DMS53 treated with DMSO at 0.1 percent for 48 hours (cell line): ENCODE measurements at regions not wholly inside any gene's neighbourhood (a gene's known extent, or its start where the extent isn't known, plus 50 kb on each side); places are given as distances from the start of the nearest gene placed in this dataset.
A peak's percentile ranks its signal among the peaks of the same experiment; 100 is the strongest.

Experiments
- DNase-seq: peaks from one replicate; lab custom pipeline; 2025; ENCODE audit not compliant: unreplicated experiment; lab: John Stamatoyannopoulos, UW

DNA sequence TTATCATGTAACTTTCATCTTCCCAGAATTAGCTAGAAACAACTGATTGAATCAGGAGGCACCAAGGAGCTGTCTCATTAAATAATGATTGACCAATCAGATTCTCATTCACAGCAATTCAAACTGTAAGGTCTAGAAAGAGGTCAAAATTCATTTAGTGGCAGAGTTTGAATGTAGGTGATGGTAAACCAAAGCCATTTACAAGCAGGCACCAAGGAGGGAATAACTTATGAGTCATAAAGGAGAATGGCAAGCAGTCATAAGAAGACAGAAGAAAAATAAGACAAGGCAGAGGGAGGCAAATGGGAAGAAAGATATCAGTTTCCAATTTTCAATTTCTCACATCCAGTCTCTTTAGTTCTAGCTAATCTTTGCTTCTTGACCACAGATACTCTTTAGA is 52.9 kb upstream of the DEFB112 start:
- no peak for DNase-seq

DNA sequence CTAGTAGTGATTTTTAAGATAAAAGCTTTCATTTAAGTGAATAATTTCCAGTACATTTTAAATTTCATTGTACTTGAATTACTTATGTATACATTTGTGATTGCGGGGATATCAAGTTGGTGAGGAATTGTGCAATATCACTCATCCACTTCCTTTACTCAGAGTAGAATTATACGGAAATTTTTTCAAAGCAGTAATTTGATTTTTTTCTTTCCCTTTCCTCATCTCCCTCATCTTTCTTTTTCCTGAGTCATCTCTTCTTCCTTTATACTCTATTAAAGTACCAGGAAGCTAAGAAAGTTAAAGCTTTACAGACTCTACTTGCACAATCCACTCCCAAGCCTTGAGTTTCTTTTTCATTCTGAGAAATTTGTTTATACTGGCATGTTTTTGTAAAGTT is 60.9 kb upstream of the DEFB112 start:
- DNase-seq, result no peak

DNA sequence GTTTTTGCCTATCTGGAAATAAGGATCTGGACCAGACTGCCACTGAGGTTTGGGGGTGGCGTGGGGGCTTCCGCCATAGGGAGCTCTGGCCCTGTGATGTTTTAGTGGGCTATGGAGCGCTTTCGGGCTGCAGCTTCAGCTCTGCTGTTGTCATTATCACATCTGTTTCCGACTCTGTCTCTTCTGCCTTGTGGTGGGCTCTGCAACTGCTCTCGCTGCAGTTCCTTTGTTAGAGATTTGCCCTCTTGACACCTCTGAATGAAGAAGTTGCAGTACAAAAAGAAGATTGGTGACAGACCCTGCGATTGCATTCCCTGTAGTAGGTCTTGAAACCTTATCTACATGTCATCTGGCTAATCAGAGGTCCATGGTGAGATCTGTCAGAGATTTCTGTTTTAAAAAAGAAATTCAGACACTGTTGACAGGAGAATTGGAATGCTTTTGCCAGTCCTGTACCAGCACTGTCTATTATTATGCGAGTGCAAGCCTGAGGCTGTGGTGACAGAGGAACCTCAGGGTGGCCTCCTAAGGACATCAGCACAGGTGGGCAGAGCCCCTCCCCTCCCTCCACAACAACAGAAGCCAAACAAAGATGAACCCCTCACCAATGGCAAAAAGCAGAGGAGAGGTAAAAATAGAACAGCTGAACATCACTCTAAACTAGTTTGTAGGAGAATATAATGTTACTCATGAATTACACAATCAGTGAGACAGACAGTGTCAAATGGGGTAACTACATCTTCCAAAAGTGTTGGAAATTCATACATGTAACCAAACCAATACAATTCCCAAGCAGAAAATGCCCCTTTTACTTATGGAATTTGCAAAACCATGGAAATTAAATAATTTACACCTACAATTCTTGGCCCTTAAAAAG is 63.5 kb upstream of the DEFB112 start:
- DNase-seq, result no peak

DNA sequence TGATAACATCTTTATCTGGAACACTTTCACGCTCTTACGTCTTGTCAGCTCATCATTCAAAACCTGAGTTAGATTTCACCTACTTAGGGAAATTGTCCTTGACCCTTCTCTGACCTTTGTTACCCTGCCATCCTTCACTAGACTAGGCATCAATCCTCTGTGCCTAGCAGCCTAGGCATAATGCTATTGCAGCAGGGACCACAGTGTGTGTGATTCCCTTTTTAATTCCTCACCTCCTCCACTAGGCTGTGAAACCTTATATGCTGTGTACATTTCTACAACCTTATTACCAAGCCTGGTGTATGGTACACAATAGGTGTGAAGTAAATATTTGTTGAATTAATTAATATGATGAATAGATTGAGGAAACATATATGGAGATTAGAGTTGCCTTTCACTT is 66.7 kb upstream of the DEFB112 start:
- peak; percentile 95 for DNase-seq

DNA sequence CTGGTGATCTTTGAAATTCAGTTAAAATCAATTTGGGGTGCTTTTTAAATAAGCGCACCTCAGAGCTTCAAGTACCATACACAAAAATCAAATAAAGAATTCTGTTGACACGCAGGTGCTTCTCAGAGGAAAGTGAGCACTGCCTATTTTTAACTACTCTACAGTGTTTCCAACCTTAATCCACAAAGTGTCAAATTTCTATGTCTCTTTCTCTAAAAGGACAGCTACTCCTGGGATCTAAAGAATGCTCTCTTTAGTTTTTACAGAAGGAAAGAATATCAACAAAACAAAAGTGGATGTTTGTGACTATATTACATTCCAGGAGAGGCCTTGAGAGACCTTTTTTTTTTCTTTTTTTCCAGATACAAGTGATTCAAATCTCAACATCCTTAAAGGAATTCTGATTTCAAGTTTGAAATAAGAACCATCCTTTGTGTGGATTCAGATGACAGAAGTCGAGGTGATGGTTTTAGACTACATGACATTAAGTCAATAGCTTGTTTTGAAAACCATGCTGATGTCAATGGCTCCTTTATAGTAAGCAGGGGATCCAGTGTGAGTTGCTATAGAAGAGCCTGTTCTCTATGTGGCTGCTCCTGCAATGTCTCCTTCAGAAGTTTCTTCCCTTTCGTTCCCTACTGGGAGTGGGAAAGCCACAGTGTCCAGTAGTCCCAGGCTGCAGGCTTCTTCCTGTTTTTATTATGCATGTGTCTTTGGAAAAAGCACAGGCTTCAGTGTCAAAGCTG is 67.2 kb upstream of the DEFB112 start:
- peak; percentile 95 for DNase-seq

DNA sequence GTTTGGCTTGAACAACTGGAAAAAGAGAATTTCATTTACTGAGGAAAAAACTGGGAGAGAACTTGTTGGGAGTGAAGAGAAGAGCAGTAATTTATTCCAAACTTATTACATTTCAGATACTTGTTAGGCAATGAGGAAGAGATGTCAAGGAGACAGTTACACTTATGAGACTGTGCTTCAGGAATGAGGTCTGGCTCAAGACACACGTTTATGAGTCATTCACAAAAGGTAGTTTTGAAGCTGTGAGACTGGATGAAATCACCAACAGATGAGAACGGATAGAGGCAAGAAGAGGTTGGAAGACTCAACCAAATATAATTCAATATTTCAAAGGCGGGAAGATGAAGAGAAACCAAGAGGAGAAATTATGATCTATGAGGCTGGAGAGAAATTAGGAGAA is 70.6 kb upstream of the DEFB112 start:
- DNase-seq, result no peak

DNA sequence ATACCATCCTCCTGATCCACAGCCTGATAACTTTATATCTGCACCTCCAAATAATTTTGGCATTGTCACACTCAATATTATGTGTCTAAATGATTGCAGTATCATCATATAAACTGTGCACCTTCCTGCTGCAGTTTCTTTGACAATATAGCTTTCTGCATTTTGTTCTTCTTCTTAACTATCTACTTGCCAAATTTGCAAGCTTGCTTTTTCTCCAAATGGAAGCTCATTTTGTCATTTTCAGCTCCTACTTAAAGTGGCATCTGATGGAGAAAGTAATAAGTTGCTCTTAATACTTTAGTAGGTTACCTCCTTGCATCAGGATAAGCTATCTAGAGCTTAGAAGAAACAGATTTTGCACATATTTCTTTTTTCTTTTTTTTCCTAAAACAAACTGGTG is 74.0 kb upstream of the DEFB112 start:
- DNase-seq, result no peak

DNA sequence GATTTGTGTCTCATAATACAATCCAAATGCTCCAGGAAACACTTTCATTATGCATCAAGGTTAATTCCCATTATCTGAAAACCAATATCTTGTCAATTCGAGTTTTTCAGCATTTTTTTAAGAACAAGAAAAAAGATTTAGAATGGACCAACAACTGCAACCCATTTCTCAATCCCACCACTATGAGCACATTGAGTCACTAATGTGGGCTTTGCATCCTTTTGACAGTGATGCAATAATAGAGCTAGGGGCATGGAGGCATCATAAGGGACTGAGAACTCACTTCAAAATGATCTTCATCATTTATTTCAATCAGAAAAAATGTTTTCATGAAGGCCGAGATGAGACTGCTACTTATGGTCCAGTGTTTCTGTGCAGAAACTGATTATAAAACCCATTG is 74.8 kb upstream of the DEFB112 start:
- DNase-seq, result no peak

DNA sequence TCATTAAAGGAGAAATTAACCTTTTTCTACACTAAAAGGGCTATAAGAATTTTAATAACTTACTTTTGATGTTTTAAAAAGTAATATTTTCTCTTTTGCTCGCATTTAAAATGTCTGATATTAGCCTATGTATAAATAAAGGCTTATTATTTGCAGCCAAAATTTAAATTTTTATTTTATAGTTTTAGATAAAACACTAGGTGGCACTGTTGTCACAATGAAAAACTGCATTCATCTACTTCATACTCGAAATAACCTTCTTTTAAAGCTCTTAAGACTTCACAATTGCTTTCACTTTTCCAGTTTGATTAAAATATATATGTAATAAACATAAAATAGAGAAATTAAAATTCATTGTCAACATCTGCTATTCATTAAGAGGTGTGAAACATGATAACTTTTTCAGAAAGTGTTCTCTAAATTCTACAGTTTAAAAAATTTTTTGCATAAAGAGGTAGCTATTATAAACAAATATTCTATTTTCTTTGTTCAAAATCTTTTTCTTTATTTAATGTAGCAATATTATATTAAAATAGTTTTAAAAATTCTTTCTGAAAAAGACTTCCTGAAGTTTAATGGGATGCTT is 78.8 kb upstream of the DEFB112 start:
- peak; percentile 55 for DNase-seq

DNA sequence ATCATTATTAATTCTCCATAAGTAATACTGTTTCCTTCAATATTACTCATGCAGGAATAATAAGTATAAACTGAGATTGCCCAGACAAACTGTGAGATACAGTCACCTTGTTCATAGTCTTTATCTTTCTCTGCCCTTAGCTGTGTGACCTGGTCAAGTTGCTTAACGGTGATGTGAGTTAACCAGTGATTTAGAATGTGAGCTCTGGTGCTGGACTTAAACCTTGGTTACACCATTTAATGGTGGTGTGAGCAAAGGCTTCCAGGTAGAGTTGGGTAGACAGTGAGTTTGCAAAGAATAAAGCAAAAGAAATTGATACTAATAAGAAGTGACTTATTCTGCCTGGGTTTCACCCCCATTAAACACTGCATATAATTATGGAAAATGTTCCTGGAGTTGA is 86.2 kb upstream of the DEFB112 start:
- DNase-seq, result no peak

DNA sequence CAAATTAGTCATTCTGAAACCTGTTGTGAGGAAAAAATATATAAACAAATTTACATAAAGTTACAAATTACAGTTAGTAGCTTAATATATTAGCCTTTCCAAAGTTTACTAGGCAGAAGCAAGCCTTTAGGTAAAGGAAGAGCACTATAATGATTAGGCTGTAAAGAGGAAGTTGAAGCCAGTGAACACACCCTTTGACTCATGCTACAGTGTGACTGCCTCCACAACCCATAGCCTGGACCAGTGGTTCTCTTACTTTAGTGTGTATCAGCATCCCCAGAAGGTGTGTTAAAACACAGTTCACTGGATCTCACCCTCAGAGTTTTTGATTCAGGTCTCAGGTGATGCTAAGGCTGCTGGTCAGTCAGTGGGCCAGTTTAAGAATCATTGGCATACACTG is 91.4 kb upstream of the DEFB112 start:
- DNase-seq, result no peak

DNA sequence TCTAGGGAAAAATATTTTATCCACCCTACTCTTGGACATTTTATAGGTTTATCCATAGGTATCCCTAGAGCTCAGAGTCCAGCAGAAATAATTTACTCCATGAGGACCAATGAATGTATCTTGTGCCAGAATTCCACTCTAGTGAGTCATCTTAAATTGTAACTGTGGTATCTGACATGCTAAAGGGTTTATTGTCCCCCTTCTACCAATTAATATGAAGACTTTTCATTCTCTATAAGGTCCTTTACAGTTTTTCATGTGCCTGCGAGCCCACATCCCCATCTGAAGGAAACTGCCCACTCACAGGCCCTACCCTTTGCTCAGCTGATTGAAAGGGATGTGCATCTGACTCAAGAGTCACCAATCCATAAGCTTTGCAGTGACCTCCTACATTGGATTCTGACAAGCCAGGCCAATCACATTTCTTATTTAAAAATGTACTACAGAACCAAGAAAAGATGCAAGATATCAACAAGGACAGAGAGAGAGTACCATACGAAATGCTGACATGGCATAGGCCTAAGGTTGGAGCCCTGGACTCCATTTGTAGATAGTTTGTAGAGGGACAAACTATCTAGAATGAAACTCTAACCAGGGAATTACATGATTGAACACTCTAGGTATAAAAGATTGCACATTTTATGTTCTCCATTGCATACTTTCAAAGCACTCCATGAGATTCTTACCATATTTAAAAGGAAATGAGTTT is 93.4 kb upstream of the DEFB112 start:
- DNase-seq, result no peak

DNA sequence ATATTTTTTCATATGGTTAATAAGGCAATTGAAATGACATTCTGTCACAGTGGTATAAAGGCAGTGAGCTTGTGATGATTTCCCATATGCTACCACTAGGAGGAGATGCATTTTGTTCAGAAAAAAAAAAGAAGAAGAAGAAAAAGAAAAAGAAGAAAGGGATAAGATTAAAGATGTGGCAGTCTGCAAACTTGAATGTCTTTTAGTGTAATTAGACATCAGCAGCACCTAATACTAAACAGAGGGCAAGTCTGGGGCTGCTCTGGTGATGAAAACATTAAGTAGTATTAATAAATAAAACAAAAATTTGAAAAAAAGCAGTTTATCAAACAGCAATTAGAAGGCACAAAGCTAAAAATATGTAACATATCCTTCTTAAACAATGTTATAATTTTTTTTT is 95.4 kb upstream of the DEFB112 start:
- DNase-seq, result peak; percentile 61

DNA sequence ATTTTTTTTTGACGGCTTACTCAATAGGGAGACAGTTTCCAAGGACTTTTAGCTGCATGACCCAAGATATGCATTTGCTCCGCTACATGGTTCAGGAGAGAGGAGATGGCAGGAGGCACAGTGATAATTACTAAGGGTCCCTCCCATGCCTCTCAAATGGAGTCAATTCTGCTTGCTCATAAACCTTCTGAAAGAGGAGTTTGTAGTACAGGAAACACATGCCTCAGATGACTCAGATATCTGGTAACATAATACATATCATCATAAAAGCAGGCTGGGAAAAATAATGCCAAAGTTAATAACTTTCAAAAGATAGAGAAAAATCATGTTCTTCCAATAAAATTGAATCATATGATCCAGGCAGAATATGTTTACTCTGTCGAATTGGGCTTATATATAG is 97.6 kb upstream of the DEFB112 start:
- DNase-seq, result peak; percentile 68

DNA sequence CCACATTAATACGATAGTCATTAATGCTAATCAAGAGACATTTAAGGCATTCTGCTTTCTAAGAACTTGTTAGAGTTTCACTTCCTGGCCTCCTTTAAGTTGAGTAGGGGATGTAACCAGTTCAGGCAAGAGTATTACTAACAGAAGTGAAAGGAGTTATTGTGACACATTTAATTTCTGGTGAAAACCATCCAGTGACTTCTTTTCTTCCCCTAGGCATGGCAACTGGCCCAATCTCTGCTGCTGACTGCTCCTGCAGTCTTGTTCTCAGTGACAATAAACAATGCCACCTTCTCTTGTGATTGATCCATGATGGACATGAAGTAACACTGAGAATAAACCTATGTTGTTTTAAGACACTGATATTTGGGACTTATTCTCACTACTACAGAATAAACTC is 130.9 kb upstream of the DEFB112 start:
- no peak for DNase-seq

DNA sequence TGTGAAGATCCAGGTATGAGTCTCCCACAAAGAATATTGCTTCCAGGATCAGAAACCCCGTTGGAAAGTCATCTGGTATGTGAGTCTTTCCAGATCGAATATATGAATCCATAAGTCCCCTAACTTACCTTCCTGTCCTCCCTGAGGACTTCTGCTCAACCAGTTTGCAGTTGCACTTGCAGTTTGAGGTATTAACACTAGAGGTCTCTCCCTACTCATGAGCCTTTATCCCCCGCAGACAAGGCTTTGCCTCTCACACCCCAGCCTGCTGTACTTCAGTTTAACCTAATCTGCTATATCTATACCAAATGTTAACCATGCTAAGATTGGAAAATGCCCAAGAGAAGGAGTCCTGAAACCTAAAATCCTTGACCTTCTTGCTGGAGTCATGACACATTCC is 135.3 kb upstream of the DEFB112 start:
- peak; percentile 34 for DNase-seq

DNA sequence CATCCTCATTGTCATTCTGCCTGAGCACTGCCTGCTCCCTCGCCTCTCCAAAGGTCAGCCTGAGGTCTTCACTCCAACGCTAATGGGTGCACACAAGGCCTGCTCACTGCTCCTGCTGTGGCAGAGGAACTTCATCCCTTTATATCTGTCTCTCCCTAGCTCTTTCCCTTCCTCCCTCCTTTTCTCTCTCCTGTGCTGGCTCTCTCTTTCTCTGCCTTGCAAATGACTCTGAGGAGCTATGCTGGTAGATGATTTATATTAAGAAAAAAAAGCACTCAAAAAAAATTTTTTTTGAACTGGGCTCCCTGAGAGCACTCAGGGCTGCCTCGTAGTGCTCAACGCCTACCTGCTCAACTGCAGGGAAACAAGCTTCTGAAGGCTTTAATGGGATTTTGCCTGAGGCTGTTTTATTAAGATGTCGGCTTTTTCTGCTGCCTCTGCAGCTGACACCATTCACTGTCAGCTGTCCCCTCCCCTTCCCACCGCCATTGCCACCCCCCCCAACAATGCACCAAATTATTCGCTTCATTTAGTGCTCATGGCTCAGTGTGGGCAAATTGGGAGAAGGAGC is 137.7 kb upstream of the DEFB112 start:
- DNase-seq, result no peak

DNA sequence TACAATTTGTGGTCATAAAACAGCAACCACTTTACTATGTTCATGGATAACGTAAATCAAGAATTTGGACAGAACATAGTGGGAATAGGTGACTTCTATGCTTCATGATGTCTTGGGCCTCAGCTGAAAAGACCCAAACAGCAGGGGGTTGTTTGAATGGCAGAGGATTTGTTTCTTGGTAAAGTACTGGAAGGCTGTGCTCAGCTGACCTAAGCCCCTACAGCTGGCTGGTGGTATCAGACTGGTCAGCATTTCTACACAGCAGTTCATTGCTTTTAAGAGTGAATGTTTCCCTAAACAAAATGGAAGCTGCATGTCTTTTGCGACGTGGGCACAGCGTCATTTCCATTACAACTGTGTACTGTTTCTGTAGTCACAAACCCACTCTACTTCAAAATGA is 148.5 kb upstream of the DEFB112 start:
- no peak for DNase-seq

DNA sequence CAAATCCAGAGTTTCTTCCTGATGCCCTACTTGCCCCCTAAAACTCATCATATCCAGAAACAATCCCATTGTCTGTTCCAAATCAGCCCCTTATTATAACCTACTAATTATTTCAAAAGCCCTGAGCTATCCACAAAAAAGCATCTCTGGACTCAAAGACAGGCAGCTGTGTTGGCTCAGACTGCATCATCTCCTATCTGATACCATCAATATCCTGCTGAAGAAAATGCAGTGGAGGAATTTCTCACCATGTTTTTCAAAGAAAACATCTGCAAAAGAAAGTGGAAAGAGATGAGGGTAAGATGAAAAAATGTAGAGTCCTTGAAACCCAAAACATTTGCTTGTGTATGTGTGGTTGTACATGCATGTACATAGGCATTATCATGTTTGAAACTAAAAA is 153.0 kb upstream of the DEFB112 start:
- no peak for DNase-seq

DNA sequence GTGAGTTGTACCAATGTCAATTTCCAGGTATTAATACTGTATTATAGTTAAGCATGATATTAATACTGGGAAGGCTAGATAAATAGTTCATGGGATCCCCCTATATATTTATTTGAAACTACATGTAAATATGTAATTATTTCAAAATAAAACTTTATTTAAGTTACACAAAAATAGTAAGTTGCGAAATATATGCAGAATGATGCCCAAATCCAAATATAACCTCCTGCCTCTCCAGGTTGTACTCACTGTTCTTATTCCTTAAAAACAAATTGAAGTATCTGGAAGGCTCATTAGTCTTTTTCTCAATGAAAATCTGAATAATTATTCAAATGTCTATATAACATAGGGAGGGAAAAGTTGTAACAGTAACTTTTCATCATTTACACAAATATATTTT is 161.9 kb upstream of the DEFB112 start:
- no peak for DNase-seq

DNA sequence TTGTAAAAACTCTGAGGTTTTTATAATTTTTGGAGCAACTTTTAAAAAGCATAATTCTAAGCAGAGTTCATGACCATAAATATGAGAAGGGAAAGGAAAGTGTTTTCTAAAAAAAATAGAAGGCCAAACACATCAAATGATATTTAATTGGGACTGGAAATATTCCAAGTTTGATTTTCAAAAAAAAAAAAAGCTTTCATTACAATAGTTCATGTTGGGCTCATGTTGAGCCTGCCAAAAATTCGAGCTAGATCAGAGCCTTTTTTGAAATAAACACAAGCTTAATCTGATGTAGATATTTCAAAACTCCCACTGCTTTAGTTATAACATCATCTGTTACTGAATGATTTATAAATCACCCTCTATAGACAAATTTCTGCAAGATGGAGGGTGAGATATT is 163.4 kb upstream of the DEFB112 start:
- no peak for DNase-seq
